K562 (cell line): ENCODE measurements at regions not wholly inside any gene's neighbourhood (a gene's known extent, or its start where the extent isn't known, plus 50 kb on each side); places are given as distances from the start of the nearest gene placed in this dataset.

Source experiments
- BHLHE40 ChIP-seq: IDR thresholded peaks from 2 replicates; pipeline ENCODE4 v1.6.1; 2011; ENCODE audit warnings: low read length, improper control_type of control experiment
- KDM5B ChIP-seq: fragments of 200-600 bp; sonication (generic); IDR thresholded peaks from 2 replicates; pipeline ENCODE4 v1.6.1; 2012; ENCODE audit warnings: low read depth, mild to moderate bottlenecking, moderate library complexity, low read length, control low read depth, inconsistent platforms; ENCODE audit not compliant: insufficient replicate concordance
- KLF10 ChIP-seq: fragments of 250-450 bp; sonication (Bioruptor Pico); IDR thresholded peaks from 2 replicates; pipeline ENCODE4 v1.6.1; 2021; ENCODE audit warnings: matching md5 sums
- MXI1 ChIP-seq: IDR thresholded peaks from 2 replicates; pipeline ENCODE4 v1.6.1; 2011; ENCODE audit warnings: low read depth, mild to moderate bottlenecking, improper control_type of control experiment, low read length
- SP1 ChIP-seq: sonication (generic); formaldehyde crosslinking; IDR thresholded peaks from 2 replicates; pipeline ENCODE4 v1.8.1; 2022; ENCODE audit warnings: mild to moderate bottlenecking, missing genetic modification reagents
- U2AF1 ChIP-seq: fragments of 200-400 bp; formaldehyde crosslinking; optimal IDR thresholded peaks from 2 replicates; pipeline ENCODE3; 2017; ENCODE audit warnings: mild to moderate bottlenecking, low read depth, low read length, moderate library complexity
- ZNF24 ChIP-seq: fragments of 450-650 bp; IDR thresholded peaks from 2 replicates; pipeline ENCODE4 v1.6.1; 2016
- ZNF717 ChIP-seq: fragments of 250-450 bp; sonication (Bioruptor Pico); IDR thresholded peaks from 2 replicates; pipeline ENCODE4 v1.5.0; 2021
- TF ChIP-seq, protein P1 (sequence below): fragments of 200-800 bp; sonication (Bioruptor generic); IDR thresholded peaks from 2 replicates; pipeline ENCODE4 v1.6.1; 2017; ENCODE audit warnings: missing genetic modification characterization, missing compliant biosample characterization
- TF ChIP-seq, protein P2 (sequence below): fragments of 450-650 bp; IDR thresholded peaks from 2 replicates; pipeline ENCODE4 v1.6.1; 2016; ENCODE audit warnings: missing biosample characterization, missing genetic modification characterization
- TF ChIP-seq, protein P3 (sequence below), 2 experiments: fragments of 450-650 bp; formaldehyde crosslinking in 1 of 2; IDR thresholded peaks; 2 replicates each; pipeline versions ENCODE4 v1.4.0 to v1.6.1; 2014 to 2020; ENCODE audit warnings: mild to moderate bottlenecking in 2 of 2, borderline replicate concordance in 1 of 2, low read depth in 1 of 2
- TF ChIP-seq, protein P4 (sequence below): sonication (generic); formaldehyde crosslinking; IDR thresholded peaks from 2 replicates; pipeline ENCODE4 v1.8.1; 2023; ENCODE audit warnings: mild to moderate bottlenecking, missing genetic modification reagents
- TF ChIP-seq, protein P5 (sequence below), 3 experiments: IDR thresholded peaks in 2 of 3; conservative IDR thresholded peaks in 1 of 3; 2 replicates each; pipeline ENCODE4 v1.5.1; 2011 to 2012; ENCODE audit warnings: low read length in 3 of 3, mild to moderate bottlenecking in 3 of 3, control low read depth in 2 of 3, improper control_type of control experiment in 1 of 3, inconsistent platforms in 1 of 3, low read depth in 1 of 3, mixed read lengths in 1 of 3, moderate library complexity in 1 of 3; ENCODE audit not compliant: insufficient read depth in 2 of 3

DNA sequence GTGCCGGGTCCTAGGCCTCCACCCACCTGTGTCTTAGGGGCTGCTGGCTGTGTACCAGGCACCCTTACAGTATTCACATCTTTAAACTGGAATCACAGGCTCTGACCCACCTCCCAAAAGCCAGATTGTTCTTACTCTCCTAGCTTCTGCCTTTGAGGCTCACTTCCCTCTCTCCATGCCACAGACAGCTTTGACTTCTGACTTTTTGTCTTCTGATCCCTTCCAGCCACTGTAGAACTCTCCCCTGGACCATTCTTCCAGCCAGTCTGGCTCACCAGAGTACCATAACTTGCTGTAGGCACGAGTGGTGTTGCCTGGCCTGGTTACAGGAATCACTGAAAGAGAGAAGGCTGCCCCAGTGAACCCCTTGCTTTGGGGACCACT is 58.1 kb upstream of the STUM start:
- TF ChIP-seq MXI1, result no peak
- TF ChIP-seq, protein P1, sequence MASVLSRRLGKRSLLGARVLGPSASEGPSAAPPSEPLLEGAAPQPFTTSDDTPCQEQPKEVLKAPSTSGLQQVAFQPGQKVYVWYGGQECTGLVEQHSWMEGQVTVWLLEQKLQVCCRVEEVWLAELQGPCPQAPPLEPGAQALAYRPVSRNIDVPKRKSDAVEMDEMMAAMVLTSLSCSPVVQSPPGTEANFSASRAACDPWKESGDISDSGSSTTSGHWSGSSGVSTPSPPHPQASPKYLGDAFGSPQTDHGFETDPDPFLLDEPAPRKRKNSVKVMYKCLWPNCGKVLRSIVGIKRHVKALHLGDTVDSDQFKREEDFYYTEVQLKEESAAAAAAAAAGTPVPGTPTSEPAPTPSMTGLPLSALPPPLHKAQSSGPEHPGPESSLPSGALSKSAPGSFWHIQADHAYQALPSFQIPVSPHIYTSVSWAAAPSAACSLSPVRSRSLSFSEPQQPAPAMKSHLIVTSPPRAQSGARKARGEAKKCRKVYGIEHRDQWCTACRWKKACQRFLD (CRISPR knock-in tag), result no peak
- no peak for TF ChIP-seq KDM5B
- no peak for TF ChIP-seq KLF10
- TF ChIP-seq BHLHE40, result no peak
- TF ChIP-seq SP1 (CRISPR knock-in tag), result no peak
- TF ChIP-seq, protein P2, sequence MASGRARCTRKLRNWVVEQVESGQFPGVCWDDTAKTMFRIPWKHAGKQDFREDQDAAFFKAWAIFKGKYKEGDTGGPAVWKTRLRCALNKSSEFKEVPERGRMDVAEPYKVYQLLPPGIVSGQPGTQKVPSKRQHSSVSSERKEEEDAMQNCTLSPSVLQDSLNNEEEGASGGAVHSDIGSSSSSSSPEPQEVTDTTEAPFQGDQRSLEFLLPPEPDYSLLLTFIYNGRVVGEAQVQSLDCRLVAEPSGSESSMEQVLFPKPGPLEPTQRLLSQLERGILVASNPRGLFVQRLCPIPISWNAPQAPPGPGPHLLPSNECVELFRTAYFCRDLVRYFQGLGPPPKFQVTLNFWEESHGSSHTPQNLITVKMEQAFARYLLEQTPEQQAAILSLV (tag), result no peak
- TF ChIP-seq, protein P3, sequence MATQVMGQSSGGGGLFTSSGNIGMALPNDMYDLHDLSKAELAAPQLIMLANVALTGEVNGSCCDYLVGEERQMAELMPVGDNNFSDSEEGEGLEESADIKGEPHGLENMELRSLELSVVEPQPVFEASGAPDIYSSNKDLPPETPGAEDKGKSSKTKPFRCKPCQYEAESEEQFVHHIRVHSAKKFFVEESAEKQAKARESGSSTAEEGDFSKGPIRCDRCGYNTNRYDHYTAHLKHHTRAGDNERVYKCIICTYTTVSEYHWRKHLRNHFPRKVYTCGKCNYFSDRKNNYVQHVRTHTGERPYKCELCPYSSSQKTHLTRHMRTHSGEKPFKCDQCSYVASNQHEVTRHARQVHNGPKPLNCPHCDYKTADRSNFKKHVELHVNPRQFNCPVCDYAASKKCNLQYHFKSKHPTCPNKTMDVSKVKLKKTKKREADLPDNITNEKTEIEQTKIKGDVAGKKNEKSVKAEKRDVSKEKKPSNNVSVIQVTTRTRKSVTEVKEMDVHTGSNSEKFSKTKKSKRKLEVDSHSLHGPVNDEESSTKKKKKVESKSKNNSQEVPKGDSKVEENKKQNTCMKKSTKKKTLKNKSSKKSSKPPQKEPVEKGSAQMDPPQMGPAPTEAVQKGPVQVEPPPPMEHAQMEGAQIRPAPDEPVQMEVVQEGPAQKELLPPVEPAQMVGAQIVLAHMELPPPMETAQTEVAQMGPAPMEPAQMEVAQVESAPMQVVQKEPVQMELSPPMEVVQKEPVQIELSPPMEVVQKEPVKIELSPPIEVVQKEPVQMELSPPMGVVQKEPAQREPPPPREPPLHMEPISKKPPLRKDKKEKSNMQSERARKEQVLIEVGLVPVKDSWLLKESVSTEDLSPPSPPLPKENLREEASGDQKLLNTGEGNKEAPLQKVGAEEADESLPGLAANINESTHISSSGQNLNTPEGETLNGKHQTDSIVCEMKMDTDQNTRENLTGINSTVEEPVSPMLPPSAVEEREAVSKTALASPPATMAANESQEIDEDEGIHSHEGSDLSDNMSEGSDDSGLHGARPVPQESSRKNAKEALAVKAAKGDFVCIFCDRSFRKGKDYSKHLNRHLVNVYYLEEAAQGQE (IDR thresholded peaks at IDR 0.05; ENCODE audit: borderline replicate concordance), result no peak
- TF ChIP-seq, protein P3 (CRISPR knock-in tag; IDR thresholded peaks at IDR 0.05; ENCODE audit: low read depth), result no peak
- no peak for TF ChIP-seq ZNF24
- TF ChIP-seq, protein P4, sequence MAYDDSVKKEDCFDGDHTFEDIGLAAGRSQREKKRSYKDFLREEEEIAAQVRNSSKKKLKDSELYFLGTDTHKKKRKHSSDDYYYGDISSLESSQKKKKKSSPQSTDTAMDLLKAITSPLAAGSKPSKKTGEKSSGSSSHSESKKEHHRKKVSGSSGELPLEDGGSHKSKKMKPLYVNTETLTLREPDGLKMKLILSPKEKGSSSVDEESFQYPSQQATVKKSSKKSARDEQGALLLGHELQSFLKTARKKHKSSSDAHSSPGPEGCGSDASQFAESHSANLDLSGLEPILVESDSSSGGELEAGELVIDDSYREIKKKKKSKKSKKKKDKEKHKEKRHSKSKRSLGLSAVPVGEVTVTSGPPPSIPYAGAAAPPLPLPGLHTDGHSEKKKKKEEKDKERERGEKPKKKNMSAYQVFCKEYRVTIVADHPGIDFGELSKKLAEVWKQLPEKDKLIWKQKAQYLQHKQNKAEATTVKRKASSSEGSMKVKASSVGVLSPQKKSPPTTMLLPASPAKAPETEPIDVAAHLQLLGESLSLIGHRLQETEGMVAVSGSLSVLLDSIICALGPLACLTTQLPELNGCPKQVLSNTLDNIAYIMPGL, result no peak
- no peak for TF ChIP-seq ZNF717
- no peak for TF ChIP-seq U2AF1
- TF ChIP-seq, protein P5, sequence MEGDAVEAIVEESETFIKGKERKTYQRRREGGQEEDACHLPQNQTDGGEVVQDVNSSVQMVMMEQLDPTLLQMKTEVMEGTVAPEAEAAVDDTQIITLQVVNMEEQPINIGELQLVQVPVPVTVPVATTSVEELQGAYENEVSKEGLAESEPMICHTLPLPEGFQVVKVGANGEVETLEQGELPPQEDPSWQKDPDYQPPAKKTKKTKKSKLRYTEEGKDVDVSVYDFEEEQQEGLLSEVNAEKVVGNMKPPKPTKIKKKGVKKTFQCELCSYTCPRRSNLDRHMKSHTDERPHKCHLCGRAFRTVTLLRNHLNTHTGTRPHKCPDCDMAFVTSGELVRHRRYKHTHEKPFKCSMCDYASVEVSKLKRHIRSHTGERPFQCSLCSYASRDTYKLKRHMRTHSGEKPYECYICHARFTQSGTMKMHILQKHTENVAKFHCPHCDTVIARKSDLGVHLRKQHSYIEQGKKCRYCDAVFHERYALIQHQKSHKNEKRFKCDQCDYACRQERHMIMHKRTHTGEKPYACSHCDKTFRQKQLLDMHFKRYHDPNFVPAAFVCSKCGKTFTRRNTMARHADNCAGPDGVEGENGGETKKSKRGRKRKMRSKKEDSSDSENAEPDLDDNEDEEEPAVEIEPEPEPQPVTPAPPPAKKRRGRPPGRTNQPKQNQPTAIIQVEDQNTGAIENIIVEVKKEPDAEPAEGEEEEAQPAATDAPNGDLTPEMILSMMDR (IDR thresholded peaks at IDR 0.05 in 2 of 3, conservative IDR thresholded peaks at IDR 0.05 in 1 of 3; ENCODE audit: insufficient read depth in 2 of 3, low read depth in 1 of 3, low read length in 3 of 3), result no peak
